Spleen (tissue), 11 donors: ENCODE measurements at regions not wholly inside any gene's neighbourhood (a gene's known extent, or its start where the extent isn't known, plus 50 kb on each side); places are given as distances from the start of the nearest gene placed in this dataset.

Source experiments
- DNase-seq: peaks from one replicate; pipeline ENCODE4 v3.0.0-alpha.2; 2020
- H3K27ac ChIP-seq, 8 donors: fragments of 200-600 bp; sonication (generic) in 7 of 8; 1 replicate in 4 of 8; 2 replicates in 4 of 8; pipeline versions ENCODE4 v1.5.0 to v1.8.0; 2016 to 2021; ENCODE audit warnings: inconsistent platforms in 4 of 8, mild to moderate bottlenecking in 4 of 8, moderate library complexity in 1 of 8
- H3K27me3 ChIP-seq, 7 donors: fragments of 200-600 bp; sonication (generic) in 6 of 7; replicated peaks in 1 of 7; 1 replicate in 4 of 7; 2 replicates in 3 of 7; pipeline versions ENCODE4 v1.5.0 to v1.8.0; 2016 to 2021; ENCODE audit warnings: inconsistent platforms in 3 of 7, mild to moderate bottlenecking in 1 of 7
- H3K36me3 ChIP-seq, 6 donors: fragments of 200-600 bp; sonication (generic) in 5 of 6; 1 replicate in 4 of 6; 2 replicates in 2 of 6; pipeline versions ENCODE4 v1.5.0 to v1.8.0; 2016 to 2021; ENCODE audit warnings: inconsistent platforms in 2 of 6
- H3K4me1 ChIP-seq, 6 donors: fragments of 200-600 bp; sonication (generic) in 5 of 6; 1 replicate in 3 of 6; 2 replicates in 3 of 6; pipeline versions ENCODE4 v1.5.0 to v1.8.0; 2016 to 2021; ENCODE audit warnings: inconsistent platforms in 3 of 6
- H3K4me3 ChIP-seq, 8 donors: fragments of 200-600 bp; sonication (generic) in 7 of 8; 1 replicate in 4 of 8; 2 replicates in 4 of 8; pipeline versions ENCODE4 v1.5.0 to v1.8.0; 2016 to 2021; ENCODE audit warnings: inconsistent platforms in 4 of 8, mild to moderate bottlenecking in 4 of 8, moderate library complexity in 2 of 8
- H3K9me3 ChIP-seq, 8 donors: fragments of 200-600 bp; sonication (generic) in 7 of 8; 1 replicate in 4 of 8; 2 replicates in 4 of 8; pipeline versions ENCODE4 v1.5.0 to v1.8.0; 2016 to 2021; ENCODE audit warnings: inconsistent platforms in 4 of 8
- CTCF ChIP-seq, 11 experiments: fragments of 200-600 bp in 7 of 11; fragments of 450-650 bp in 4 of 11; sonication (generic) in 4 of 11; IDR thresholded peaks in 8 of 11; conservative IDR thresholded peaks in 3 of 11; 1 replicate in 7 of 11; 2 replicates in 4 of 11; pipeline versions ENCODE4 v1.4.0 to v1.8.0; 2016 to 2021; ENCODE audit warnings: antibody characterized with exemption in 11 of 11, inconsistent platforms in 4 of 11, mild to moderate bottlenecking in 1 of 11
- POLR2A ChIP-seq, 3 donors: fragments of 450-650 bp; IDR thresholded peaks; one replicate each; pipeline ENCODE4 v1.5.1; 2017; ENCODE audit warnings: antibody characterized with exemption in 3 of 3, mild to moderate bottlenecking in 1 of 3
- POLR2AphosphoS5 ChIP-seq, 3 donors: sonication (generic); formaldehyde crosslinking; IDR thresholded peaks; one replicate each; pipeline ENCODE4 v1.5.1; 2017; ENCODE audit warnings: antibody characterized with exemption in 3 of 3
- whole genome bisulfite sequencing, 5 donors: extraction: QIAGEN DNeasy Blood & Tissue Kit in 3 of 5; methylation state at CpG; one replicate each; pipeline versions ENCODE4 v1.1.5 to v1.1.7; 2013 to 2018; 5-methylcytosine and 5-hydroxymethylcytosine counted together
- intact Hi-C: fragments of 100-400 bp; cut with DNase I; formaldehyde crosslinking; loops from one replicate; pipeline ENCODE4 v1.15.0; 2023; ENCODE audit warnings: low total_unique reads
- donor health status: healthy with polysubstance abuse.
- donor health status: DM: no; HTN: no; CAD: no; lungs with moderate emphysema.
- donor health status: DM: no; HTN: no; CAD: no.
- donor health status: Bipolar disorder and iron deficiency.
- donor health status: healthy.
- donor health status: DM: no; HTN: no; CAD: no.
- donor health status: DM: yes; HTN: yes; CAD: no.

GRCh38 chr6:49038294-49038822, 424.7 kb downstream of the MMUT start:
- Histone ChIP-seq H3K36me3 (no peaks in the 10 kb centered on the region), H3K27me3 (no peaks in the 10 kb centered on the region), H3K4me3 (no peak overlapping the region), H3K9me3 (peaks cover 0 to 38% (median 10%) of the 10 kb centered on the region in 8 donors), H3K4me1 (no peaks in the 10 kb centered on the region), H3K27ac (no peak overlapping the region)
- no peak for TF ChIP-seq CTCF (IDR thresholded peaks at IDR 0.05 in 8 of 11, conservative IDR thresholded peaks at IDR 0.05 in 3 of 11)
- no peak for TF ChIP-seq POLR2AphosphoS5 (IDR thresholded peaks at IDR 0.05)
- no peak for TF ChIP-seq POLR2A (IDR thresholded peaks at IDR 0.05)
- 83 to 94% (median 92%) methylated on average over 2 of the region's 2 CpGs for WGBS, 5 donors
- intact Hi-C loops, result no loop called here
- DNase-seq, result no peak

- TF ChIP-seq POLR2AphosphoS5 (IDR thresholded peaks at IDR 0.05), result no peak
- no peak for TF ChIP-seq CTCF (IDR thresholded peaks at IDR 0.05 in 8 of 11, conservative IDR thresholded peaks at IDR 0.05 in 3 of 11)
- TF ChIP-seq POLR2A (IDR thresholded peaks at IDR 0.05), result no peak
- H3K36me3 ChIP-seq, result no peaks in the 10 kb centered on the region
- H3K9me3 ChIP-seq, result peaks cover 0 to 21% (median 9%) of the 10 kb centered on the region in 8 donors
- H3K4me3 ChIP-seq, result no peak overlapping the region
- 79 to 97% (median 85%) methylated on average over 1 of the region's 1 CpG for WGBS, 5 donors
- H3K27me3 ChIP-seq, result no peaks in the 10 kb centered on the region
- H3K27ac ChIP-seq, result no peak overlapping the region
- intact Hi-C loops, result no loop called here
- DNase-seq, result no peak
- no peaks in the 10 kb centered on the region for H3K4me1 ChIP-seq
Observed at GRCh38 chr6:49030251-49031020, 432.6 kb downstream of the MMUT start.

GRCh38 chr6:49027644-49028043, 435.4 kb downstream of the MMUT start:
- no peaks in the 10 kb centered on the region for H3K36me3 ChIP-seq
- H3K4me1 ChIP-seq, result no peaks in the 10 kb centered on the region
- H3K9me3 ChIP-seq, result peaks cover 0 to 28% (median 13%) of the 10 kb centered on the region in 8 donors
- no peak overlapping the region for H3K4me3 ChIP-seq
- WGBS, 5 donors, result 77 to 93% (median 80%) methylated on average over 2 of the region's 2 CpGs
- TF ChIP-seq POLR2A (IDR thresholded peaks at IDR 0.05) (no peak), POLR2AphosphoS5 (IDR thresholded peaks at IDR 0.05) (no peak), CTCF (IDR thresholded peaks at IDR 0.05 in 8 of 11, conservative IDR thresholded peaks at IDR 0.05 in 3 of 11) (no peak)
- intact Hi-C loops, result no loop called here
- H3K27me3 ChIP-seq, result no peaks in the 10 kb centered on the region
- H3K27ac ChIP-seq, result no peak overlapping the region
- no peak for DNase-seq
